ENCODE measurements at regions not wholly inside any gene's neighbourhood (a gene's known extent, or its start where the extent isn't known, plus 50 kb on each side); places are given as distances from the start of the nearest gene placed in this dataset.

GRCh38 chr6:85948481-85948880, 305.8 kb upstream of the SYNCRIP start:
- CTCF ChIA-PET (ENCODE audit: low intra/inter-chr PET ratio, low total read pairs) = no interaction called here
- Histone ChIP-seq H3K36me3 (replicated peaks in 1 of 2; ENCODE audit: control insufficient read depth in 1 of 2, insufficient read depth in 2 of 2, low read length in 2 of 2) (no peaks in the 10 kb centered on the region), H3K4me2 (ENCODE audit: low read depth, low read length) (no peak overlapping the region), H3K4me1 (ENCODE audit: insufficient read depth, low read length) (no peaks in the 10 kb centered on the region), H3K79me2 (ENCODE audit: insufficient read depth, low read length) (no peaks in the 10 kb centered on the region), H3K27ac (ENCODE audit: extremely low read length, insufficient read depth, low read length) (no peak overlapping the region), H3K9ac (ENCODE audit: insufficient read depth, low read depth, low read length) (no peak overlapping the region), H4K20me1 (ENCODE audit: insufficient read depth, low read length) (no peaks in the 10 kb centered on the region), H3K4me3 (replicated peaks in 1 of 3; ENCODE audit: insufficient read depth in 1 of 3, low read depth in 2 of 3, low read length in 3 of 3) (no peak overlapping the region), H3K9me3 (ENCODE audit: low read length) (no peaks in the 10 kb centered on the region), H3K27me3 (ENCODE audit: control insufficient read depth in 1 of 2, insufficient read depth in 2 of 2, low read length in 2 of 2) (no peaks in the 10 kb centered on the region), H2AFZ (ENCODE audit: low read length) (no peak overlapping the region)
- no peak for FAIRE-seq
- no peak for ATAC-seq
- in situ Hi-C loops (cut with HindIII; ENCODE audit: extremely low pct_ligation_motif_present, low pct_unique_long_range_greater_than_20kb) = no loop called here
- WGBS (ENCODE audit: low lambda C conversion rate) = 1% methylated on average over 3 of the region's 3 CpGs
- DNase-seq (ENCODE audit: low spot score) = no peak
- no TSS peak for BruUV-seq (replicated peaks)
- intact Hi-C loops (cut with micrococcal nuclease; ENCODE audit: unreplicated experiment) = no loop called here
- POLR2A ChIA-PET = no interaction called here
- TF ChIP-seq ZNF503 (CRISPR knock-in tag; IDR thresholded peaks at IDR 0.05) (no peak), SIN3A (IDR thresholded peaks at IDR 0.05; ENCODE audit: borderline replicate concordance, low read depth, low read length) (no peak), U2AF1 (optimal IDR thresholded peaks at IDR 0.05; ENCODE audit: low read depth, low read length) (no peak), TAF15 (IDR thresholded peaks at IDR 0.05; ENCODE audit: low read depth, low read length, poor library complexity, severe bottlenecking) (no peak), PRPF4 (IDR thresholded peaks at IDR 0.05; ENCODE audit: low read depth, low read length, poor library complexity, severe bottlenecking) (no peak), SNRNP70 (IDR thresholded peaks at IDR 0.05; ENCODE audit: low read depth, low read length) (no peak), PRDM15 (CRISPR knock-in tag; IDR thresholded peaks at IDR 0.05) (no peak), ZNF598 (CRISPR knock-in tag; IDR thresholded peaks at IDR 0.05; ENCODE audit: borderline replicate concordance) (no peak), GLMP (CRISPR knock-in tag; IDR thresholded peaks at IDR 0.05; ENCODE audit: borderline replicate concordance) (no peak), ZKSCAN5 (CRISPR knock-in tag; IDR thresholded peaks at IDR 0.05) (no peak), FOSL2 (CRISPR knock-in tag; IDR thresholded peaks at IDR 0.05) (no peak), KDM6A (CRISPR knock-in tag; IDR thresholded peaks at IDR 0.05; ENCODE audit: low read depth) (no peak), GATAD2A (CRISPR knock-in tag; IDR thresholded peaks at IDR 0.05) (no peak), ATF1 (CRISPR knock-in tag; IDR thresholded peaks at IDR 0.05) (no peak), ZNF33A (CRISPR knock-in tag; IDR thresholded peaks at IDR 0.05; ENCODE audit: borderline replicate concordance) (no peak), POLR2G (IDR thresholded peaks at IDR 0.05; ENCODE audit: low read depth, low read length) (no peak), ZNF414 (CRISPR knock-in tag; IDR thresholded peaks at IDR 0.05) (no peak), EZH2 (conservative IDR thresholded peaks at IDR 0.05; ENCODE audit: low read depth, low read length) (no peak), ZSCAN20 (CRISPR knock-in tag; IDR thresholded peaks at IDR 0.05; ENCODE audit: borderline replicate concordance) (no peak)
